DND-41 (cell line): ENCODE measurements at regions not wholly inside any gene's neighbourhood (a gene's known extent, or its start where the extent isn't known, plus 50 kb on each side); places are given as distances from the start of the nearest gene placed in this dataset.

Experiments used
- EZH2 ChIP-seq: IDR thresholded peaks from 3 replicates; pipeline ENCODE4 v1.6.1; 2012; ENCODE audit warnings: borderline replicate concordance, low read depth, mild to moderate bottlenecking, moderate library complexity, low read length, inconsistent platforms; ENCODE audit not compliant: severe bottlenecking
- TF ChIP-seq, protein P1 (sequence below): IDR thresholded peaks from 2 replicates; pipeline ENCODE4 v1.5.1; 2012; ENCODE audit warnings: borderline replicate concordance, low read length, moderate library complexity, mild to moderate bottlenecking; ENCODE audit not compliant: poor library complexity, severe bottlenecking; ENCODE audit errors: extremely low read depth

- TF ChIP-seq, protein P1, sequence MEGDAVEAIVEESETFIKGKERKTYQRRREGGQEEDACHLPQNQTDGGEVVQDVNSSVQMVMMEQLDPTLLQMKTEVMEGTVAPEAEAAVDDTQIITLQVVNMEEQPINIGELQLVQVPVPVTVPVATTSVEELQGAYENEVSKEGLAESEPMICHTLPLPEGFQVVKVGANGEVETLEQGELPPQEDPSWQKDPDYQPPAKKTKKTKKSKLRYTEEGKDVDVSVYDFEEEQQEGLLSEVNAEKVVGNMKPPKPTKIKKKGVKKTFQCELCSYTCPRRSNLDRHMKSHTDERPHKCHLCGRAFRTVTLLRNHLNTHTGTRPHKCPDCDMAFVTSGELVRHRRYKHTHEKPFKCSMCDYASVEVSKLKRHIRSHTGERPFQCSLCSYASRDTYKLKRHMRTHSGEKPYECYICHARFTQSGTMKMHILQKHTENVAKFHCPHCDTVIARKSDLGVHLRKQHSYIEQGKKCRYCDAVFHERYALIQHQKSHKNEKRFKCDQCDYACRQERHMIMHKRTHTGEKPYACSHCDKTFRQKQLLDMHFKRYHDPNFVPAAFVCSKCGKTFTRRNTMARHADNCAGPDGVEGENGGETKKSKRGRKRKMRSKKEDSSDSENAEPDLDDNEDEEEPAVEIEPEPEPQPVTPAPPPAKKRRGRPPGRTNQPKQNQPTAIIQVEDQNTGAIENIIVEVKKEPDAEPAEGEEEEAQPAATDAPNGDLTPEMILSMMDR = no peak
- TF ChIP-seq EZH2 = no peak
Measured at GRCh38 chr5:77881528-77881927, 105.4 kb upstream of the TBCA start.
